Heart left ventricle (tissue), 16 donors: ENCODE measurements at regions not wholly inside any gene's neighbourhood (a gene's known extent, or its start where the extent isn't known, plus 50 kb on each side); places are given as distances from the start of the nearest gene placed in this dataset.
A peak's percentile ranks its signal among the peaks of the same experiment; 100 is the strongest.
"Not testable (repeated sequence)": the region's sequence is repeated elsewhere in the genome, so short reads cannot be mapped to it uniquely, and the experiment has no call there.

Experiments
- ATAC-seq, 4 donors: fragments of 200-7000 bp; cut with Tn5 transposase; one replicate each; pipeline ENCODE4 v1.9.1; 2020 to 2022; ENCODE audit warnings: moderate library complexity in 4 of 4, mild to moderate bottlenecking in 3 of 4, moderate number of reproducible peaks in 1 of 4
- DNase-seq, 5 donors: peaks; one replicate each; pipeline ENCODE4 v3.0.0-alpha.2; 2020
- H3K27ac ChIP-seq, 12 donors: fragments of 200-600 bp; sonication (generic) in 4 of 12; one replicate each; pipeline versions ENCODE4 v1.5.0 to v1.8.0; 2016 to 2022; ENCODE audit warnings: mild to moderate bottlenecking in 2 of 12
- H3K27me3 ChIP-seq, 9 donors: fragments of 200-600 bp; sonication (generic) in 2 of 9; one replicate each; pipeline versions ENCODE4 v1.5.1 to v1.8.0; 2016 to 2022; ENCODE audit warnings: mild to moderate bottlenecking in 3 of 9
- H3K36me3 ChIP-seq, 9 donors: fragments of 200-600 bp; sonication (generic) in 2 of 9; one replicate each; pipeline versions ENCODE4 v1.5.0 to v1.8.0; 2018 to 2022; ENCODE audit warnings: mild to moderate bottlenecking in 2 of 9
- H3K4me1 ChIP-seq, 12 donors: fragments of 200-600 bp; sonication (generic) in 4 of 12; one replicate each; pipeline versions ENCODE4 v1.5.0 to v1.8.0; 2016 to 2022; ENCODE audit warnings: mild to moderate bottlenecking in 3 of 12
- H3K4me3 ChIP-seq, 12 donors: fragments of 200-600 bp; sonication (generic) in 4 of 12; one replicate each; pipeline versions ENCODE4 v1.5.0 to v1.8.0; 2017 to 2022; ENCODE audit warnings: mild to moderate bottlenecking in 9 of 12, moderate library complexity in 4 of 12
- H3K9me3 ChIP-seq, 12 donors: fragments of 200-600 bp; sonication (generic) in 4 of 12; one replicate each; pipeline versions ENCODE4 v1.5.0 to v1.8.0; 2016 to 2022; ENCODE audit warnings: mild to moderate bottlenecking in 1 of 12
- POLR2A ChIP-seq, 2 donors: fragments of 450-650 bp; IDR thresholded peaks; one replicate each; pipeline ENCODE4 v1.6.1; 2017; ENCODE audit warnings: antibody characterized with exemption in 2 of 2, mild to moderate bottlenecking in 2 of 2, moderate library complexity in 2 of 2
- WGBS, 4 donors: extraction: QIAGEN DNeasy Blood & Tissue Kit in 2 of 4; methylation state at CpG; one replicate each; pipeline versions ENCODE4 v1.1.5 to v1.1.7; 2013 to 2018; 5-methylcytosine and 5-hydroxymethylcytosine counted together
- intact Hi-C, 10 donors: fragments of 100-400 bp; cut with DNase I; formaldehyde crosslinking; loops; one replicate each; pipeline versions ENCODE4 v1.11.1 to v1.14.2; 2022
- TF ChIP-seq, protein P1 (sequence below), 12 donors: fragments of 200-600 bp; sonication (generic) in 4 of 12; IDR thresholded peaks; one replicate each; pipeline versions ENCODE4 v1.5.0 to v1.8.0; 2018 to 2022; ENCODE audit warnings: antibody characterized with exemption in 12 of 12, mild to moderate bottlenecking in 5 of 12
- donor health status: ischemic (EF 13 %, LVEDD 7.1; RV severe dilation, severe dysfunction).
- donor health status: healthy with polysubstance abuse.
- donor health status: DM: no; HTN: yes; CAD: no.
- donor health status: DM: no; HTN: no; CAD: no.
- donor health status: ischemic (EF 25% LVEDD 6.9; RV normal size, moderate dysfunction).
- donor health status: ischemic (EF 25% LVEDD 5.7; RV mildly dilated, moderate dysfunction).
- donor health status: healthy.
- donor health status: DM: yes; HTN: yes; CAD: no.
- donor health status: ischemic (EF 35%, LVEDD 5.7; RV mildly dilated, moderate dysfunction).
- donor health status: nonischemic (EF 11% LVEDD 7.7; RV severe dilation, severe dysfunction).
- donor health status: DM: yes; HTN: yes; CAD: no.
- donor health status: PGD.
- donor health status: ischemic (EF 29% LVEDD 5.4; RV normal size, mild dysfunction).
- donor health status: nonischemic (EF 23%, LVEDD 6.1; RV moderate dilation, normal function).

GRCh38 chr20:29410806-29411457 is 1846.5 kb upstream of the DEFB115 start:
- peak in 1 of 4 donors; percentile 66 for ATAC-seq
- intact Hi-C loops, result no loop called here
- 37 to 59% (median 48%) methylated on average over 39 to 44 of the region's 44 CpGs for WGBS, 4 donors

GRCh38 chr20:29411458-29411820 is 1846.0 kb upstream of the DEFB115 start:
- Histone ChIP-seq H3K27me3 (peaks cover 0 to 67% (median 10%) of the 10 kb centered on the region in 9 donors), H3K9me3 (peaks cover 0 to 12% (median 0%) of the 10 kb centered on the region in 12 donors), H3K4me3 (peak overlapping the region in 3 of 12 donors; percentile 12 to 20 (median 14))
- H3K4me1 ChIP-seq, H3K27ac ChIP-seq, H3K36me3 ChIP-seq, DNase-seq, intact Hi-C loops: not testable (repeated sequence)
- WGBS, 4 donors, result 44 to 58% (median 54%) methylated on average over 30 of the region's 30 CpGs
- peak in 1 of 4 donors; percentile 43 for ATAC-seq

More at GRCh38 chr20:29410806-29411457, 1846.5 kb upstream of the DEFB115 start:
- Histone ChIP-seq H3K4me3 (peak overlapping the region in 3 of 12 donors; percentile 12 to 20 (median 14)), H3K27me3 (peaks cover 0 to 72% (median 10%) of the 10 kb centered on the region in 9 donors), H3K36me3 (no peaks in the 10 kb centered on the region), H3K4me1 (no peaks in the 10 kb centered on the region), H3K9me3 (peaks cover 0 to 12% (median 0%) of the 10 kb centered on the region in 12 donors), H3K27ac (no peak overlapping the region)
- DNase-seq, result peak in 1 of 5 donors; percentile 28
- TF ChIP-seq, protein P1, sequence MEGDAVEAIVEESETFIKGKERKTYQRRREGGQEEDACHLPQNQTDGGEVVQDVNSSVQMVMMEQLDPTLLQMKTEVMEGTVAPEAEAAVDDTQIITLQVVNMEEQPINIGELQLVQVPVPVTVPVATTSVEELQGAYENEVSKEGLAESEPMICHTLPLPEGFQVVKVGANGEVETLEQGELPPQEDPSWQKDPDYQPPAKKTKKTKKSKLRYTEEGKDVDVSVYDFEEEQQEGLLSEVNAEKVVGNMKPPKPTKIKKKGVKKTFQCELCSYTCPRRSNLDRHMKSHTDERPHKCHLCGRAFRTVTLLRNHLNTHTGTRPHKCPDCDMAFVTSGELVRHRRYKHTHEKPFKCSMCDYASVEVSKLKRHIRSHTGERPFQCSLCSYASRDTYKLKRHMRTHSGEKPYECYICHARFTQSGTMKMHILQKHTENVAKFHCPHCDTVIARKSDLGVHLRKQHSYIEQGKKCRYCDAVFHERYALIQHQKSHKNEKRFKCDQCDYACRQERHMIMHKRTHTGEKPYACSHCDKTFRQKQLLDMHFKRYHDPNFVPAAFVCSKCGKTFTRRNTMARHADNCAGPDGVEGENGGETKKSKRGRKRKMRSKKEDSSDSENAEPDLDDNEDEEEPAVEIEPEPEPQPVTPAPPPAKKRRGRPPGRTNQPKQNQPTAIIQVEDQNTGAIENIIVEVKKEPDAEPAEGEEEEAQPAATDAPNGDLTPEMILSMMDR (IDR thresholded peaks at IDR 0.05), result no peak
- TF ChIP-seq POLR2A (IDR thresholded peaks at IDR 0.05), result no peak

DNA sequence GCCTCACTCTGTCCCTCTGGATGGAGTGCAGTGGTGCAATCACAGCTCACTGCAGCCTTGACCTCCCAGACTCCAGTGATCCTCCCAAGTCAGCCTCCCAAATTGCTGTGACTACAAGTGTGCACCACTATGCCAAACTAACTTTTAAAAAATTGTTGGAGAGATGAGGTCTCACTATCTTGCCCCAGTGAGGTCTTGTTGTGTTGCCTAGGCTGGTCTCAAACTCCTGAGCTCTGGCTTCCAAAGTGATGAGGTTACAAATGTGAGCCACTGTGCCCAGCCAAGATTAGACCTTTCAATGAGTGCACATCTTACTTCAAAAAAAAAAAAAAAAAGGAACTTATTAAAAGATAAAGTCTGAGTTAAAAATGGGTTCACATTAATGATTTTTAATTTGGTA is 1838.1 kb upstream of the DEFB115 start:
- no peak for TF ChIP-seq POLR2A (IDR thresholded peaks at IDR 0.05)
- TF ChIP-seq, protein P1 (IDR thresholded peaks at IDR 0.05), result no peak
- peaks cover 0 to 13% (median 0%) of the 10 kb centered on the region in 9 donors for H3K27me3 ChIP-seq
- DNase-seq (no peak), ATAC-seq (peak in 1 of 4 donors; percentile 28)
- no peaks in the 10 kb centered on the region for H3K9me3 ChIP-seq
- no peak overlapping the region for H3K4me3 ChIP-seq
- H3K27ac ChIP-seq, result no peak overlapping the region
- H3K36me3 ChIP-seq, result no peaks in the 10 kb centered on the region
- intact Hi-C loops, result no loop called here
- H3K4me1 ChIP-seq, result no peaks in the 10 kb centered on the region

GRCh38 chr20:29427201-29428060 is 1830.0 kb upstream of the DEFB115 start:
- H3K27ac ChIP-seq, result no peak overlapping the region
- no peaks in the 10 kb centered on the region for H3K36me3 ChIP-seq
- DNase-seq (no peak), ATAC-seq (no peak)
- H3K9me3 ChIP-seq, result no peaks in the 10 kb centered on the region
- no peaks in the 10 kb centered on the region for H3K4me1 ChIP-seq
- intact Hi-C loops, result no loop called here
- WGBS, 4 donors, result 27 to 61% (median 47%) methylated on average over 23 to 38 of the region's 38 CpGs
- H3K27me3 ChIP-seq, result peaks cover 0 to 64% (median 5%) of the 10 kb centered on the region in 9 donors
- TF ChIP-seq, protein P1 (IDR thresholded peaks at IDR 0.05), result no peak
- no peak for TF ChIP-seq POLR2A (IDR thresholded peaks at IDR 0.05)
- no peak overlapping the region for H3K4me3 ChIP-seq
